Right atrium auricular region (tissue), 2 donors: ENCODE measurements at regions not wholly inside any gene's neighbourhood (a gene's known extent, or its start where the extent isn't known, plus 50 kb on each side); places are given as distances from the start of the nearest gene placed in this dataset.

Experiments
- DNase-seq: peaks from one replicate; pipeline ENCODE4 v3.0.0-alpha.2; 2019; ENCODE audit warnings: low spot score
- H3K27ac ChIP-seq, 2 donors: fragments of 200-600 bp; sonication (generic); 1 replicate in 1 of 2; 2 replicates in 1 of 2; pipeline ENCODE4 v1.5.1; 2016 to 2019
- H3K27me3 ChIP-seq, 2 donors: fragments of 200-600 bp; sonication (generic); one replicate each; pipeline versions ENCODE4 v1.5.1 to v1.6.0; 2017 to 2019
- H3K36me3 ChIP-seq: fragments of 200-600 bp; sonication (generic); one replicate; pipeline ENCODE4 v1.5.1; 2016
- H3K4me1 ChIP-seq, 2 donors: fragments of 200-600 bp; sonication (generic); one replicate each; pipeline versions ENCODE4 v1.5.1 to v1.6.0; 2017 to 2019
- H3K4me3 ChIP-seq, 2 donors: fragments of 200-600 bp; sonication (generic); 1 replicate in 1 of 2; 2 replicates in 1 of 2; pipeline ENCODE4 v1.5.1; 2017 to 2019; ENCODE audit warnings: mild to moderate bottlenecking in 1 of 2, moderate library complexity in 1 of 2
- H3K9me3 ChIP-seq, 2 donors: fragments of 200-600 bp; sonication (generic); one replicate each; pipeline ENCODE4 v1.5.1; 2019
- CTCF ChIP-seq, 2 donors: fragments of 200-600 bp; sonication (generic); IDR thresholded peaks; one replicate each; pipeline ENCODE4 v1.5.1; 2019; ENCODE audit warnings: antibody characterized with exemption in 2 of 2

GRCh38 chr3:127339016-127339415 lies 51.2 kb upstream of the PRR20G start:
- DNase-seq: no peak
- H3K36me3 ChIP-seq: no peaks in the 10 kb centered on the region
- no peak overlapping the region for H3K27ac ChIP-seq
- no peaks in the 10 kb centered on the region for H3K4me1 ChIP-seq
- H3K27me3 ChIP-seq: peaks cover 0 to 8% of the 10 kb centered on the region in 2 donors
- peaks cover 0 to 16% of the 10 kb centered on the region in 2 donors for H3K9me3 ChIP-seq
- no peak for TF ChIP-seq CTCF (IDR thresholded peaks at IDR 0.05)
- no peak overlapping the region for H3K4me3 ChIP-seq

GRCh38 chr3:127337911-127338531 lies 50.2 kb upstream of the PRR20G start:
- peaks cover 0 to 8% of the 10 kb centered on the region in 2 donors for H3K27me3 ChIP-seq
- DNase-seq: no peak

More at GRCh38 chr3:127337911-127338531, 50.2 kb upstream of the PRR20G start:
- TF ChIP-seq CTCF (IDR thresholded peaks at IDR 0.05): no peak
- Histone ChIP-seq H3K36me3 (no peaks in the 10 kb centered on the region), H3K9me3 (peaks cover 0 to 25% of the 10 kb centered on the region in 2 donors), H3K27ac (no peak overlapping the region), H3K4me3 (no peak overlapping the region), H3K4me1 (no peaks in the 10 kb centered on the region)
